Right lobe of liver (tissue), 4 donors: ENCODE measurements at regions not wholly inside any gene's neighbourhood (a gene's known extent, or its start where the extent isn't known, plus 50 kb on each side); places are given as distances from the start of the nearest gene placed in this dataset.

Experiments
- CTCF ChIP-seq, 4 donors: fragments of 200-600 bp in 3 of 4; fragments of 450-650 bp in 1 of 4; IDR thresholded peaks; one replicate each; pipeline versions ENCODE4 v1.5.1 to v1.8.0; 2016 to 2022; ENCODE audit warnings: antibody characterized with exemption in 4 of 4, mild to moderate bottlenecking in 2 of 4
- POLR2A ChIP-seq: fragments of 450-650 bp; IDR thresholded peaks from one replicate; pipeline ENCODE4 v1.6.1; 2017; ENCODE audit warnings: antibody characterized with exemption, mild to moderate bottlenecking
- donor health status: DM: no; HTN: no; CAD: no.
- donor health status: DM: no; HTN: no; CAD: no.
- donor health status: DM: no; HTN: yes; CAD: no.

- TF ChIP-seq CTCF (IDR thresholded peaks at IDR 0.05), result no peak
- no peak for TF ChIP-seq POLR2A
Measured at GRCh38 chr3:33940736-33941135, 142.3 kb downstream of the PDCD6IP start.
